ENCODE measurements at regions not wholly inside any gene's neighbourhood (a gene's known extent, or its start where the extent isn't known, plus 50 kb on each side); places are given as distances from the start of the nearest gene placed in this dataset.

DNA sequence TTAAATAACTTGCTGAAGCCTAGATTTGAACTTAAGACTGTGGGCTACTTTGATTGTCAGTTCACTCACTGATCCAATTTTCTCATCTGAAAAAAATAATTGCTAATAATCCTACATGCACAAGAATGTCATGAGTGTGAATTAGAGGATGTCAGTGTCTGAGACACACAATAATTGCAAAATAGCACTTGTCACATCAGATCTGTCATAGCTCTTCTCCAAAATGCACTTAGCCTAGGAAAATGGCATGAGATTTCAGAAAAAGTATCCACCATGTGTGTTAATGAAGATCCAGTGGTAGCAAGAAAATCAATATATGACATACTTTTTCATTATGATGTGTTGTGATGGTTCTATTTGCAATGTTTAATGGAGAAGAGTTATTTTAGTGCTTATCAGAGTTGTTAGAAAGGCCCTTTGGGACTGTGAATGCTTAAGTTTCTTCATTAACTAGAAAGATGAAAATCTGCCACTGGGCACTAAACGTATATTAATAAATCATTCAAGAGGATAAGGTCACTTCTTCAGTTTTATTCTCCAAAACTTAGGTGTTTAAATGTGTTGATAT, 786.2 kb downstream of the C6orf118 start:
- TF ChIP-seq, protein P1, sequence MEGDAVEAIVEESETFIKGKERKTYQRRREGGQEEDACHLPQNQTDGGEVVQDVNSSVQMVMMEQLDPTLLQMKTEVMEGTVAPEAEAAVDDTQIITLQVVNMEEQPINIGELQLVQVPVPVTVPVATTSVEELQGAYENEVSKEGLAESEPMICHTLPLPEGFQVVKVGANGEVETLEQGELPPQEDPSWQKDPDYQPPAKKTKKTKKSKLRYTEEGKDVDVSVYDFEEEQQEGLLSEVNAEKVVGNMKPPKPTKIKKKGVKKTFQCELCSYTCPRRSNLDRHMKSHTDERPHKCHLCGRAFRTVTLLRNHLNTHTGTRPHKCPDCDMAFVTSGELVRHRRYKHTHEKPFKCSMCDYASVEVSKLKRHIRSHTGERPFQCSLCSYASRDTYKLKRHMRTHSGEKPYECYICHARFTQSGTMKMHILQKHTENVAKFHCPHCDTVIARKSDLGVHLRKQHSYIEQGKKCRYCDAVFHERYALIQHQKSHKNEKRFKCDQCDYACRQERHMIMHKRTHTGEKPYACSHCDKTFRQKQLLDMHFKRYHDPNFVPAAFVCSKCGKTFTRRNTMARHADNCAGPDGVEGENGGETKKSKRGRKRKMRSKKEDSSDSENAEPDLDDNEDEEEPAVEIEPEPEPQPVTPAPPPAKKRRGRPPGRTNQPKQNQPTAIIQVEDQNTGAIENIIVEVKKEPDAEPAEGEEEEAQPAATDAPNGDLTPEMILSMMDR (optimal IDR thresholded peaks at IDR 0.05 in 1 of 3, IDR thresholded peaks at IDR 0.05 in 1 of 3, conservative IDR thresholded peaks at IDR 0.05 in 1 of 3; ENCODE audit: extremely low read depth in 1 of 3, insufficient read depth in 2 of 3, low read length in 3 of 3), result no peak
- TF ChIP-seq EZH2 (IDR thresholded peaks at IDR 0.05; ENCODE audit: low read length), result no peak

Measured in keratinocyte (primary cell).